ENCODE measurements at regions not wholly inside any gene's neighbourhood (a gene's known extent, or its start where the extent isn't known, plus 50 kb on each side); places are given as distances from the start of the nearest gene placed in this dataset.

DNA sequence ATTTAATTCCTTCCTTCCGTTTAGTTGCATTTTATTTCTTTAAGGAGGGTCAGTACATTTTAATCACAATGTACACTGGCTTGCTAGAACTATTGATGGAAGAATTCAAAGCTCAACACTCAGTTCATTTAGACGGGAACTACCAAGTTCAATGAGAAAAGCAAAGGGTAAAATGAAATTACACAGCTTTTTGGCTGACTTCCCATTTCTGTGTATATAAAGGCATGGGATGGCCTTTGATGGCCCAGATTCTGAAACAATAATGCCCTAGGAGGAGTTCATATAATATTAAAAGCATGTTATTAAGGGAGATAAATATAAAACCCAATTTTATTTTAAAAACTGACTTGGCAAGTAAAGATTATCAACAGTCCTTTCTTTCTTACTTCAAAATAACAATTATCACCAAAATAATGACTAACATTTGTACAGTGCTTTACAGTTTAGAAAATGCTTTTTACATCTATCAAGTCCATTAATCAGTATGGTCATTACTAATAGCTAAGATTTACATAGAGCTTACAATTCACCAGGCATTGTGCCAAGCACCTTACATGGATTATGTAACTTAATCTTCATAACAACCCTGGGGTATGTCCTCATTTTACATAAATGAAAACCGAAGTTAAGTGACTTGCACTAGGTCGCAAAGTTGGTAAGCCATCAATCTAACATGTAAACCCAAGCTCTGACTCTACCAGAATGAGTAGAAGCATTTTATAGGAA is 402.4 kb downstream of the OMA1 start:
- no peak for DNase-seq (ENCODE audit: low spot score)

- no peak for DNase-seq (ENCODE audit: low spot score)
Observed at GRCh38 chr1:58136387-58136786, 410.1 kb downstream of the OMA1 start.

GRCh38 chr1:58135821-58136321 is 410.7 kb downstream of the OMA1 start:
- no peak for DNase-seq (ENCODE audit: low spot score)

- no peak for DNase-seq (ENCODE audit: low spot score)
Observed at GRCh38 chr1:58133562-58133961, 413.0 kb downstream of the OMA1 start.

GRCh38 chr1:58123051-58123450 is 423.5 kb downstream of the OMA1 start:
- no peak for DNase-seq (ENCODE audit: low spot score)

- no peak for DNase-seq (ENCODE audit: low spot score)
Observed at GRCh38 chr1:58119971-58120370, 426.6 kb downstream of the OMA1 start.

- DNase-seq (ENCODE audit: low spot score): no peak
Observed at GRCh38 chr1:58116284-58116683, 430.2 kb downstream of the OMA1 start.

DNA sequence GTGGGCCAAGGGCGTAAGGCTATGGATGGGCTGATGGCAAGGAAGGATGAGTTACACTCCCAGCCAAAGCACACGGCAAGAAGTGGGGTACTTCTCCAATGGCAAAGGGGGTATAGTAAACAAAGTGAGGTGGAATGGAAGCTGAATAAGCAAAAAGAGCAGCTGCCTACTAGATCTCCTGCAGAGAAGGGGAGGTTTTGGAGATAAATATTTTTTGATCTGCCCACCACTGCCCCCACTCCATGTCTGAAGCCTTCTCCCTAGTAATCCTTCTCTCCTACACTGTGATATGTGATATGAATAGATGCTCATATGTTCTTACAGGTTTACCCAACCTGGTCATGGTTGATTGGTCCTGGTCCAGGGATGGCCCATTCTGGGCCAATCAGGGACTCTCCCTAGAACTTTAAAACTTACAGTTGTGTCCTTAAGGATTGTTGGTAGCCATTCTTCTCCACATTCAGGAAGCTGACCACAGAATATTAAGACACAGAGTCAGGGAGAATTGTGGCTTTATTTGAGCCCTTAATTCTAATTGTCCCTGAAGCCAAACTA is 436.8 kb downstream of the OMA1 start:
- DNase-seq (ENCODE audit: low spot score): no peak

GRCh38 chr1:58108783-58109182 is 437.7 kb downstream of the OMA1 start:
- no peak for DNase-seq (ENCODE audit: low spot score)

DNA sequence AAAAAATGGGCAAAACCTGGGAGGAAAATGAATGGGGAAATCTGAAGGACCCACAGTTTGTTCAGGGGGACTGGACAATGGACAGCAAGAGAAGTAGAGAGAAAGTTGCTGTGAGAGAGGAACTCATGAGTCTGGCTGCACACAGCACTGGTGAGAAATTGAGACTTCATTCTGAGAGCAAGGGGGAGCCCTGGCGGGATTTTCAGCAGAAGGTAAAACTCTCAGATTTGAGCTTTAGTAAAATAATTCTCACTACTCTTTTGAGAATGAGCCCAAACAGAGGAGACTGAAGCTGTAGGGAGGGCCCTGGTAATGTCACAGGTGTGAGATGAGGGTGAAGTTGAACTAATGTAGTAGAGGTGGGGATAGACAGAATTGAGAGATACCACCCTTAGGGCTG is 438.6 kb downstream of the OMA1 start:
- DNase-seq (ENCODE audit: low spot score): no peak

DNA sequence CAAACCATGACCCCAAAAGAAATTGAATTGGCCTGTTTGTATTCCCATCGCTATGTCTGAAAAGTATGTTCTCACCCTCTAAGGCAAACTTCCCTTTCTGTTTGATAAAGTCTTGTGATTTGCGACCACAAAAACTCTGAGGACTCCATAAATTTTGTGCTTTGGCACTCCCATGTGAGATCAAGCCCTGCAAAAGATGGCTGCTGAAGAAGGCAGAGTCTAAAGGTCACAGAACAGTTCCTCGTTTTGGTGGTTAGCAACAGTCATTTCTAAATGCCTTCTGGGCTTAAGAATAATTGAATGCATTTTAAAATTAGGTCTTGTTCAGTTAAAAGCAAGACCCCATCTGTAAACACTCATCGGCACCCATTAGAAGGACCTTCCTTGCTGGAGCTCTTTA is 441.6 kb downstream of the OMA1 start:
- no peak for DNase-seq (ENCODE audit: low spot score)

DNA sequence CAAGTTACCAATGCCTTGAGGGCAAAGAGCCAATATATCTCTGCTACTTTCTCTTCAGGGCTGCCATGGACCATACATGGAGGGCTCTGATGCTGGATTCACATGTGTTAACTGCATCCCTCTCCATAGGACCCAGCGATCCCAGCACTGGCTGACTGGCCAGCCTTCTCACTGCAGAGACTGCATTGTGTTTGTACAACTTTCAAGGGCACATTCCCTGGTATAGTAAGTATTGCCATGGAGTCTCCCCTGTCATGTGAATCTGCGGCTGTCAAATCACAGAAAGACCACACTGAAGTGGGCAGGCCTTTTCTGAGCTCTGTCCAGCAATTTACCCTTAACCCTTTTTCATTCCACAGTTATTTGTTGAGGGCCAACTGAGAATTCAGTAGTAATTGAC is 449.8 kb downstream of the OMA1 start:
- DNase-seq (ENCODE audit: low spot score): no peak

- no peak for DNase-seq (ENCODE audit: low spot score)
Observed at GRCh38 chr1:58095183-58095582, 451.3 kb downstream of the OMA1 start.

- DNase-seq (ENCODE audit: low spot score): no peak
Observed at GRCh38 chr1:58094221-58094620, 452.3 kb downstream of the OMA1 start.

- no peak for DNase-seq (ENCODE audit: low spot score)
Observed at GRCh38 chr1:58090640-58091039, 455.9 kb downstream of the OMA1 start.

- no peak for DNase-seq (ENCODE audit: low spot score)
Observed at GRCh38 chr1:58089898-58090534, 456.5 kb downstream of the OMA1 start.

DNA sequence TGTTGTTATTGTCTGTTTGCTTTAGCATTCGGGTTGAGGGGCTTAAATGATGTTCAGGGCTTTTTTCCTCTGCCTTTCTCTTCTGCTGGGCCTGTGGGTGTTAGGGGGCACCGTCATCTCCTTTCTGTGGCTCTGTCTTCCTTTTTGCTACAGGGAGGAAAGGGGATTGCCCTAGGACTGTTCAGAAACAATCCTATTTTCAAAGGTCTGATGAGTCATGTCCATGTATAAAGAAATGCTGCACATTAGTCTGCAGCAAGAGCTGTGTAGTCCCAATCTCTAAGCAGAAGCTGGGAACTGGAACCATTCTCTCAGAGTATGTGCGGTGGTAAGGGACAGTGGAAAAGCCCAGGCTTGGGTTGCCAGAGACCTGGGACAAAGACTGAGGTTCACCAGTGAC is 462.3 kb downstream of the OMA1 start:
- DNase-seq (ENCODE audit: low spot score): no peak

GRCh38 chr1:58082596-58082995 is 463.9 kb downstream of the OMA1 start:
- no peak for DNase-seq (ENCODE audit: low spot score)

DNA sequence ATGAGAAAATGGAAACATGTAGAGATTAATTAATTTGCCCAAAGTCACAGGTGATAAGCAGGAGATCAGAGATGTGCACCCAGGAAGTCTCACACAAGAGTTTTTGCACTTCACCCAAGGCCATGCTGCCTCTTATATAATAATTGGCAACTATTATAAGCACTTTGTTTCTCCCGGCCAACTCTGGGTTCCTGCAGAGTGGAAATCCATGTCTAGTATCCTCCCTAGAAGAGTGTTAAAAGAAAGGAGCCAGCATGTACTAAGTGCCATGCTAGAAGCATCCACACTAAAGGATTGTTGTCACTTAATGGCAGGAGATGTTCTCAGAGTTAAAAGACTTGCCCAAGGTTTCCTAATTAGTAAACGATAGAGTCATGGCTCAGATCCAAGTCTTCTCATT is 470.3 kb downstream of the OMA1 start:
- no peak for DNase-seq (ENCODE audit: low spot score)

DNA sequence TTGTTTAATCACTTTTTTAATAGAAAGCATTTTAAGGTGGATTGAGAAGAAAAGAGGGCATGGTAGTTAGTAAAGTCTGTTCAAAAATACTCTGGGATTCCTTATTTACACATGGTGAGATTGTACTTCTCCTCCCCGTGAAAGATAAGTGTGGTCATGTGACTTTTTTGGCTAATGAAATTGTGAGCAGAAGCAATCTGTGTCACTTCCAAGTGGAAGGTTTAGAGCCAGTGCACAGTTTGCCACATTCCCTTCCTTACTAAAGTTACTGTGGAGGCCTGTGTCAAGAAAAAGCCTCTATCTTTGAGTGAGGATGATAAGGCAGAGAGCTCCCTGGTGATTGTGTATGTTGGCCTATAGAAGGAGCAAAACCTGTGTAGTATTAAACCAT is 471.3 kb downstream of the OMA1 start:
- no peak for DNase-seq (ENCODE audit: low spot score)

DNA sequence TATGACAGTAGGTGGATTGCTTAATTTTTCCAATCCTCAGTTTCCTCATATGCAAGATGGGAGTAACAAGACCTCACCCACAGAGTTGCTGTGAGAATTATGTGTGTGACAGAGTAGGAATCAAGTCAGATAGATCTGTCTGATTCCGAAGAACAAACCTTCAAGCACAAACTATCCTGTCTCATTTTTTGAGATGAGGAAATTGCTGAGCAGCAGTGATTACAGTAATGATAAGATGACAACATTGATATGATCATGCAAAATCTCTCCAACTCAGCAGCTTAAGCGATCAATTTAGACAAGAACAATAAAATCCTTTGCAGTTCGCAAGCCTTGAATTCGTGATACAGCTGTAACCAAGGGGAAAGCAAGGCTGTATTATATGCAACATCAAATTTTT is 474.1 kb downstream of the OMA1 start:
- no peak for DNase-seq (ENCODE audit: low spot score)

DNA sequence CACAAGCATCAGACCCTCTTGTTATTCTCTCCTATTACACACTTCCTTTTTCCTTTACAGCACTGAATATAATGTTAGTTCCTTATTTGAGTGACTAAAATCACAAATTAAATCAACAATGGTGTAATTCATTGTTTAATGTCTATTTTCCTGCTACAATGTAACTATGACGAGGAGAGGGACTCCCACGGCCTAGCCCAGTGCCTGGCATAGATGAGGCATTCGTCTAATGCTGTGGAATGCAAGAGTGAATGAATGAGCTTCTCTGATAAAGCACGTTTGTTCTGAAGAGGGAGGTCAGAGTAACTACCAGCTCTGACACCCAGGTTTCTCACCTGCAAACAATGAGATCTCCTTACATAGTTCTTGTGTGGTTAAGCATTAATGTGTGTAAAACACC is 479.4 kb downstream of the OMA1 start:
- no peak for DNase-seq (ENCODE audit: low spot score)

GRCh38 chr1:58065520-58065919 is 481.0 kb downstream of the OMA1 start:
- no peak for DNase-seq (ENCODE audit: low spot score)

All from HT-29 (cell line).